HEK293 (cell line): ENCODE measurements at regions not wholly inside any gene's neighbourhood (a gene's known extent, or its start where the extent isn't known, plus 50 kb on each side); places are given as distances from the start of the nearest gene placed in this dataset.

ENCODE experiments used
- CTCF ChIA-PET: fragments of 350-600 bp; formaldehyde crosslinking; extraction: SDS; loops from one replicate; lab custom pipeline; 2021; ENCODE audit warnings: antibody characterized with exemption; lab: Yijun Ruan, JAX
- POLR2A ChIA-PET: fragments of 300-600 bp; formaldehyde crosslinking; extraction: SDS; loops from one replicate; lab custom pipeline; 2020; ENCODE audit warnings: antibody characterized with exemption, inconsistent platforms; lab: Yijun Ruan, JAX
- H3K27ac ChIP-seq: fragments of 200-500 bp; sonication (Bioruptor generic); 2 replicates; pipeline ENCODE4 v1.5.1; 2014; ENCODE audit warnings: low read depth, low read length, control low read depth, inconsistent platforms; ENCODE audit errors: extremely low read depth
- H3K36me3 ChIP-seq, 2 experiments: fragments of 200-500 bp in 1 of 2; sonication (Bioruptor generic) in 1 of 2; 1 replicate in 1 of 2; 2 replicates in 1 of 2; pipeline ENCODE4 v1.5.1; 2014 to 2017; ENCODE audit warnings: inconsistent platforms in 2 of 2, low read length in 2 of 2; ENCODE audit not compliant: control insufficient read depth in 2 of 2, insufficient read depth in 1 of 2
- H3K4me1 ChIP-seq: fragments of 200-500 bp; sonication (Bioruptor generic); 2 replicates; pipeline ENCODE4 v1.5.1; 2014; ENCODE audit warnings: mild to moderate bottlenecking, low read length, inconsistent platforms; ENCODE audit not compliant: control insufficient read depth, insufficient read depth
- H3K4me3 ChIP-seq: 2 replicates; pipeline ENCODE4 v1.5.1; 2011; ENCODE audit warnings: low read depth, mild to moderate bottlenecking, control low read depth, low read length, moderate library complexity
- H3K9me3 ChIP-seq: fragments of 200-500 bp; sonication (Bioruptor generic); 2 replicates; pipeline ENCODE4 v1.5.1; 2014; ENCODE audit warnings: low read depth, low read length, inconsistent platforms; ENCODE audit not compliant: control insufficient read depth, insufficient read depth
- ATF2 ChIP-seq: fragments of 450-650 bp; formaldehyde crosslinking; IDR thresholded peaks from 2 replicates; pipeline ENCODE4 v1.5.1; 2016; ENCODE audit warnings: missing biosample characterization, missing genetic modification characterization, low read depth
- EGR2 ChIP-seq: fragments of 450-650 bp; formaldehyde crosslinking; IDR thresholded peaks from 2 replicates; pipeline ENCODE4 v1.5.1; 2016; ENCODE audit warnings: low read depth, missing biosample characterization, missing genetic modification characterization
- GLIS1 ChIP-seq: fragments of 450-650 bp; formaldehyde crosslinking; IDR thresholded peaks from 2 replicates; pipeline ENCODE4 v1.5.1; 2016; ENCODE audit warnings: missing biosample characterization, missing genetic modification characterization
- HOXC10 ChIP-seq: sonication (generic); formaldehyde crosslinking; IDR thresholded peaks from 2 replicates; pipeline ENCODE4 v1.8.1; 2023; ENCODE audit warnings: mild to moderate bottlenecking, missing genetic modification reagents
- HOXD13 ChIP-seq: sonication (generic); formaldehyde crosslinking; IDR thresholded peaks from 2 replicates; pipeline ENCODE4 v1.8.0; 2022; ENCODE audit warnings: missing genetic modification reagents, borderline replicate concordance
- INSM2 ChIP-seq: fragments of 450-650 bp; formaldehyde crosslinking; IDR thresholded peaks from 2 replicates; pipeline ENCODE4 v1.5.1; 2016; ENCODE audit warnings: missing biosample characterization, missing genetic modification characterization
- PRDM10 ChIP-seq: fragments of 450-650 bp; formaldehyde crosslinking; IDR thresholded peaks from 2 replicates; pipeline ENCODE4 v1.5.1; 2016; ENCODE audit warnings: missing biosample characterization, missing genetic modification characterization
- SALL2 ChIP-seq: fragments of 450-650 bp; formaldehyde crosslinking; IDR thresholded peaks from 2 replicates; pipeline ENCODE4 v1.5.0; 2017; ENCODE audit warnings: missing biosample characterization, mild to moderate bottlenecking, missing genetic modification characterization, borderline replicate concordance
- SP3 ChIP-seq: fragments of 450-650 bp; formaldehyde crosslinking; IDR thresholded peaks from 2 replicates; pipeline ENCODE4 v1.5.1; 2016; ENCODE audit warnings: missing biosample characterization, missing genetic modification characterization
- ZFP41 ChIP-seq: fragments of 450-650 bp; formaldehyde crosslinking; IDR thresholded peaks from 2 replicates; pipeline ENCODE4 v1.5.1; 2016; ENCODE audit warnings: missing biosample characterization, missing genetic modification characterization, borderline replicate concordance
- ZNF174 ChIP-seq: fragments of 450-650 bp; formaldehyde crosslinking; IDR thresholded peaks from 2 replicates; pipeline ENCODE4 v1.5.0; 2017; ENCODE audit warnings: missing biosample characterization, mild to moderate bottlenecking, missing genetic modification characterization
- ZNF211 ChIP-seq: fragments of 450-650 bp; formaldehyde crosslinking; IDR thresholded peaks from 2 replicates; pipeline ENCODE4 v1.5.1; 2016; ENCODE audit warnings: low read depth, missing biosample characterization, missing genetic modification characterization
- ZNF24 ChIP-seq: fragments of 450-650 bp; formaldehyde crosslinking; IDR thresholded peaks from 2 replicates; pipeline ENCODE4 v1.5.1; 2016; ENCODE audit warnings: missing biosample characterization, missing genetic modification characterization
- ZNF548 ChIP-seq: fragments of 450-650 bp; formaldehyde crosslinking; IDR thresholded peaks from 2 replicates; pipeline ENCODE4 v1.5.1; 2016; ENCODE audit warnings: missing biosample characterization, missing genetic modification characterization
- ZNF561 ChIP-seq: fragments of 450-650 bp; IDR thresholded peaks from 2 replicates; pipeline ENCODE4 v1.5.1; 2018; ENCODE audit warnings: missing biosample characterization, missing genetic modification characterization, borderline replicate concordance
- ZNF626 ChIP-seq: fragments of 450-650 bp; sonication (Bioruptor Pico); formaldehyde crosslinking; IDR thresholded peaks from 2 replicates; pipeline ENCODE4 v1.5.1; 2018; ENCODE audit warnings: missing biosample characterization, missing genetic modification characterization, inconsistent platforms
- ZNF692 ChIP-seq: fragments of 450-650 bp; formaldehyde crosslinking; IDR thresholded peaks from 2 replicates; pipeline ENCODE4 v1.5.1; 2016; ENCODE audit warnings: missing biosample characterization, missing genetic modification characterization
- ZNF76 ChIP-seq: fragments of 450-650 bp; formaldehyde crosslinking; IDR thresholded peaks from 2 replicates; pipeline ENCODE4; 2016; ENCODE audit warnings: low read depth, missing biosample characterization, missing genetic modification characterization, borderline replicate concordance
- ZNF776 ChIP-seq: fragments of 450-650 bp; formaldehyde crosslinking; IDR thresholded peaks from 2 replicates; pipeline ENCODE4 v1.5.0; 2017; ENCODE audit warnings: missing biosample characterization, missing genetic modification characterization, borderline replicate concordance
- ZNF785 ChIP-seq: fragments of 450-650 bp; formaldehyde crosslinking; IDR thresholded peaks from 2 replicates; pipeline ENCODE4 v1.5.1; 2016; ENCODE audit warnings: missing biosample characterization, missing genetic modification characterization
- TF ChIP-seq, protein P1 (sequence below): fragments of 450-650 bp; formaldehyde crosslinking; IDR thresholded peaks from 2 replicates; pipeline ENCODE4 v1.5.1; 2016; ENCODE audit warnings: missing biosample characterization, missing genetic modification characterization
- TF ChIP-seq, protein P2 (sequence below): fragments of 450-650 bp; formaldehyde crosslinking; IDR thresholded peaks from 2 replicates; pipeline ENCODE4 v1.5.1; 2016; ENCODE audit warnings: missing biosample characterization, missing genetic modification characterization

- no peak for TF ChIP-seq SP3 (tag by site-specific recombination)
- no peak for TF ChIP-seq ZNF776 (tag by site-specific recombination)
- TF ChIP-seq EGR2 (tag by site-specific recombination), result no peak
- no peak for TF ChIP-seq ZNF76 (tag by site-specific recombination)
- TF ChIP-seq GLIS1 (tag by site-specific recombination), result no peak
- TF ChIP-seq ZNF24 (tag by site-specific recombination), result no peak
Measured at GRCh38 chr4:124146068-124146467, 566.5 kb downstream of the ANKRD50 start (continued).

DNA sequence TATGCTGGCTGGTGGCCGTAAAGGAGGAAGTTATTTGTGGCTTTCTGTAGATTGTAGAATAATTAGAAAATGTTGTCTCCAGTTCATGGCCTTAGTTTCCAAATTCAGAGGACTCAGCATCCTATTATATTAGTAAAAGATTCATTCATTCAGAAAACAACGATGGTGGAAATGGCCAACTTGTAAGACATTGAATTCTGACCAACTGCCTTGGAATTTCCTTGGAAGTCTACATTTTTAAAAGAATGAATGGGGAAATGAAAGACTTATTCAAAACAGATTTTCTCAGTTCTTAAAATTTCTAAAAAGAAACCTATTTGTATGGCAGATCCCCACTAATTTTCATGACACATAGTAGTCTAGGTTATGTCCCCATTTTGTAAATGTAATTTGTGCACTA lies 561.5 kb downstream of the ANKRD50 start:
- CTCF ChIA-PET, result no interaction called here
- H3K36me3 ChIP-seq, result no peaks in the 10 kb centered on the region
- TF ChIP-seq ZNF548 (tag by site-specific recombination) (no peak), ZNF692 (tag by site-specific recombination) (no peak), SALL2 (tag by site-specific recombination) (no peak), HOXD13 (no peak), PRDM10 (tag by site-specific recombination) (no peak), ZFP41 (tag by site-specific recombination) (no peak), HOXC10 (CRISPR knock-in tag) (no peak), ZNF211 (tag by site-specific recombination) (no peak), ZNF626 (no peak), ATF2 (tag by site-specific recombination) (no peak), ZNF174 (tag by site-specific recombination) (no peak), INSM2 (tag by site-specific recombination) (no peak), ZNF24 (tag by site-specific recombination) (no peak), ZNF785 (no peak), ZNF561 (no peak)
- TF ChIP-seq, protein P1, sequence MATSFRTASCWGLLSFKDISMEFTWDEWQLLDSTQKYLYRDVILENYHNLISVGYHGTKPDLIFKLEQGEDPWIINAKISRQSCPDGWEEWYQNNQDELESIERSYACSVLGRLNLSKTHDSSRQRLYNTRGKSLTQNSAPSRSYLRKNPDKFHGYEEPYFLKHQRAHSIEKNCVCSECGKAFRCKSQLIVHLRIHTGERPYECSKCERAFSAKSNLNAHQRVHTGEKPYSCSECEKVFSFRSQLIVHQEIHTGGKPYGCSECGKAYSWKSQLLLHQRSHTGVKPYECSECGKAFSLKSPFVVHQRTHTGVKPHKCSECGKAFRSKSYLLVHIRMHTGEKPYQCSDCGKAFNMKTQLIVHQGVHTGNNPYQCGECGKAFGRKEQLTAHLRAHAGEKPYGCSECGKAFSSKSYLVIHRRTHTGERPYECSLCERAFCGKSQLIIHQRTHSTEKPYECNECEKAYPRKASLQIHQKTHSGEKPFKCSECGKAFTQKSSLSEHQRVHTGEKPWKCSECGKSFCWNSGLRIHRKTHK (tag by site-specific recombination), result no peak
- TF ChIP-seq, protein P2, sequence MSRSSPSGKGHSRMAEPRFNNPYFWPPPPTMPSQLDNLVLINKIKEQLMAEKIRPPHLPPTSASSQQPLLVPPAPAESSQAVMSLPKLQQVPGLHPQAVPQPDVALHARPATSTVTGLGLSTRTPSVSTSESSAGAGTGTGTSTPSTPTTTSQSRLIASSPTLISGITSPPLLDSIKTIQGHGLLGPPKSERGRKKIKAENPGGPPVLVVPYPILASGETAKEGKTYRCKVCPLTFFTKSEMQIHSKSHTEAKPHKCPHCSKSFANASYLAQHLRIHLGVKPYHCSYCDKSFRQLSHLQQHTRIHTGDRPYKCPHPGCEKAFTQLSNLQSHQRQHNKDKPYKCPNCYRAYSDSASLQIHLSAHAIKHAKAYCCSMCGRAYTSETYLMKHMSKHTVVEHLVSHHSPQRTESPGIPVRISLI, result no peak
- TF ChIP-seq, all 188 proteins: peak for 0
- POLR2A ChIA-PET, result no interaction called here
- Histone ChIP-seq H3K9me3 (no peaks in the 10 kb centered on the region), H3K4me3 (no peak overlapping the region), H3K4me1 (no peaks in the 10 kb centered on the region), H3K27ac (no peak overlapping the region)
